ENCODE measurements at regions not wholly inside any gene's neighbourhood (a gene's known extent, or its start where the extent isn't known, plus 50 kb on each side); places are given as distances from the start of the nearest gene placed in this dataset.
"Not testable (repeated sequence)": the region's sequence is repeated elsewhere in the genome, so short reads cannot be mapped to it uniquely, and the experiment has no call there.

GRCh38 chr15:89004726-89005030 is 83.6 kb upstream of the ABHD2 start:
- H3K9me2 ChIP-seq (ENCODE audit: insufficient read depth): no peaks in the 10 kb centered on the region
- BruUV-seq (replicated peaks): no TSS peak
- RAD21 ChIA-PET (ENCODE audit: low non-redundant PET in 1 of 2, low total read pairs in 2 of 2, uncharacterized antibody in 2 of 2, unreplicated experiment in 2 of 2): interaction anchor here (0.9 to 1.0 kb wide), 2 partner anchors 100 kb away, joined by 5 to 6 read pairs; no protein-coding TSS in a partner anchor
- POLR2A ChIA-PET: no interaction called here
- H3K79me2 ChIP-seq (ENCODE audit: insufficient read depth, low read length): no peaks in the 10 kb centered on the region
- no peak overlapping the region for H3K4me2 ChIP-seq (ENCODE audit: low read length)
- no peak for DNase-seq (ENCODE audit: low read depth, low spot score)
- no peaks in the 10 kb centered on the region for H3K27me3 ChIP-seq (ENCODE audit: insufficient read depth, low read length)
- no peak overlapping the region for H2AFZ ChIP-seq (ENCODE audit: low read depth, low read length, poor library complexity, severe bottlenecking)
- no peaks in the 10 kb centered on the region for H4K20me1 ChIP-seq (ENCODE audit: insufficient read depth)
- no peak for ATAC-seq
- CTCF ChIA-PET: interaction anchor here (0.5 to 2.7 kb wide), 4 partner anchors 11 to 202 kb away, joined by 3 to 38 read pairs (median 4); no protein-coding TSS in a partner anchor
- TF ChIP-seq SP1 (IDR thresholded peaks at IDR 0.05; ENCODE audit: low read depth) (no peak), YY1 (IDR thresholded peaks at IDR 0.05; ENCODE audit: extremely low read depth, insufficient replicate concordance, low read depth, low read length) (no peak), POLR2AphosphoS5 (IDR thresholded peaks at IDR 0.05; ENCODE audit: low read depth, low read length) (no peak), EZH2 (IDR thresholded peaks at IDR 0.05) (no peak), ZNF274 (IDR thresholded peaks at IDR 0.05; ENCODE audit: low read depth, low read length) (no peak)
- intact Hi-C loops (cut with micrococcal nuclease): no loop called here
- H3K9ac ChIP-seq (ENCODE audit: low read length): no peak overlapping the region
- H3K36me3 ChIP-seq (ENCODE audit: control insufficient read depth in 1 of 2, insufficient read depth in 2 of 2, low read length in 2 of 2): no peaks in the 10 kb centered on the region
- H3K27ac ChIP-seq (ENCODE audit: low read depth, low read length): no peak overlapping the region
- no peak overlapping the region for H3K4me3 ChIP-seq (replicated peaks in 1 of 2; ENCODE audit: low read depth in 1 of 2, low read length in 2 of 2)
- no peaks in the 10 kb centered on the region for H3K9me3 ChIP-seq (ENCODE audit: control insufficient read depth in 1 of 2, insufficient read depth in 1 of 2, low read depth in 1 of 2, low read length in 2 of 2)
- no peaks in the 10 kb centered on the region for H3K4me1 ChIP-seq (ENCODE audit: control insufficient read depth in 1 of 2, insufficient read depth in 2 of 2, low read length in 2 of 2)

GRCh38 chr15:89007527-89007926 is 80.7 kb upstream of the ABHD2 start:
- H3K27me3 ChIP-seq (ENCODE audit: insufficient read depth, low read length); H3K36me3 ChIP-seq (ENCODE audit: control insufficient read depth in 1 of 2, insufficient read depth in 2 of 2, low read length in 2 of 2); intact Hi-C loops (cut with micrococcal nuclease); H3K9ac ChIP-seq (ENCODE audit: low read length); BruUV-seq (replicated peaks); RAD21 ChIA-PET (ENCODE audit: low non-redundant PET in 1 of 2, low total read pairs in 2 of 2, uncharacterized antibody in 2 of 2, unreplicated experiment in 2 of 2); H3K9me2 ChIP-seq (ENCODE audit: insufficient read depth); H3K4me2 ChIP-seq (ENCODE audit: low read length); POLR2A ChIA-PET; H2AFZ ChIP-seq (ENCODE audit: low read depth, low read length, poor library complexity, severe bottlenecking); H3K9me3 ChIP-seq (ENCODE audit: control insufficient read depth in 1 of 2, insufficient read depth in 1 of 2, low read depth in 1 of 2, low read length in 2 of 2); DNase-seq (ENCODE audit: low read depth, low spot score); ATAC-seq; H4K20me1 ChIP-seq (ENCODE audit: insufficient read depth); CTCF ChIA-PET; H3K79me2 ChIP-seq (ENCODE audit: insufficient read depth, low read length); H3K4me3 ChIP-seq (replicated peaks in 1 of 2; ENCODE audit: low read depth in 1 of 2, low read length in 2 of 2); H3K4me1 ChIP-seq (ENCODE audit: control insufficient read depth in 1 of 2, insufficient read depth in 2 of 2, low read length in 2 of 2); H3K27ac ChIP-seq (ENCODE audit: low read depth, low read length): not testable (repeated sequence)
